Nephron (organoid): ENCODE measurements at regions not wholly inside any gene's neighbourhood (a gene's known extent, or its start where the extent isn't known, plus 50 kb on each side); places are given as distances from the start of the nearest gene placed in this dataset.

Experiments used
- H3K27ac Mint-ChIP-seq, 3 experiments: 2 replicates each; pipeline ENCODE4 v1.8.0; 2020; ENCODE audit warnings: mixed read lengths in 3 of 3, mild to moderate bottlenecking in 2 of 3, moderate library complexity in 1 of 3
- H3K27me3 Mint-ChIP-seq: 2 replicates; pipeline ENCODE4 v1.8.0; 2021; ENCODE audit warnings: low read depth, mild to moderate bottlenecking, moderate library complexity, mixed read lengths
- H3K36me3 Mint-ChIP-seq: 2 replicates; pipeline ENCODE4 v1.8.0; 2020; ENCODE audit warnings: low read depth, mixed read lengths
- H3K4me1 Mint-ChIP-seq: 2 replicates; pipeline ENCODE4 v1.8.0; 2020; ENCODE audit warnings: mixed read lengths
- H3K4me3 Mint-ChIP-seq, 3 experiments: 2 replicates each; pipeline ENCODE4 v1.8.0; 2020; ENCODE audit warnings: mild to moderate bottlenecking in 3 of 3, mixed read lengths in 3 of 3, moderate library complexity in 2 of 3
- H3K9me3 Mint-ChIP-seq: 2 replicates; pipeline ENCODE4 v1.8.0; 2020; ENCODE audit warnings: mixed read lengths
- CTCF ChIP-seq, 3 experiments: fragments of 200-600 bp; sonication (generic); IDR thresholded peaks; one replicate each; pipeline ENCODE4 v1.5.0; 2021; ENCODE audit warnings: antibody characterized with exemption in 3 of 3; ENCODE audit not compliant: unreplicated experiment in 3 of 3

- Mint-ChIP-seq H3K4me1 (peaks cover 4% of the 10 kb centered on the region), H3K27ac (no peak overlapping the region), H3K27me3 (no peaks in the 10 kb centered on the region), H3K4me3 (no peak overlapping the region), H3K9me3 (no peaks in the 10 kb centered on the region), H3K36me3 (no peaks in the 10 kb centered on the region)
- no peak for TF ChIP-seq CTCF (IDR thresholded peaks at IDR 0.05; ENCODE audit: unreplicated experiment in 3 of 3)
Measured at GRCh38 chr3:18234717-18235335, 190.3 kb downstream of the SATB1 start.

GRCh38 chr3:18233987-18234716, 191.0 kb downstream of the SATB1 start:
- Mint-ChIP-seq H3K36me3 (no peaks in the 10 kb centered on the region), H3K4me1 (peaks cover 4% of the 10 kb centered on the region), H3K27me3 (no peaks in the 10 kb centered on the region), H3K9me3 (no peaks in the 10 kb centered on the region), H3K4me3 (no peak overlapping the region), H3K27ac (no peak overlapping the region)
- TF ChIP-seq CTCF (IDR thresholded peaks at IDR 0.05; ENCODE audit: unreplicated experiment in 3 of 3): no peak

GRCh38 chr3:18232317-18232716, 192.8 kb downstream of the SATB1 start:
- H3K27me3 Mint-ChIP-seq: no peaks in the 10 kb centered on the region
- TF ChIP-seq CTCF (IDR thresholded peaks at IDR 0.05; ENCODE audit: unreplicated experiment in 3 of 3): no peak
- H3K4me1 Mint-ChIP-seq: peaks cover 4% of the 10 kb centered on the region
- no peak overlapping the region for H3K27ac Mint-ChIP-seq
- no peaks in the 10 kb centered on the region for H3K36me3 Mint-ChIP-seq
- no peaks in the 10 kb centered on the region for H3K9me3 Mint-ChIP-seq
- no peak overlapping the region for H3K4me3 Mint-ChIP-seq

GRCh38 chr3:18228060-18228459, 197.1 kb downstream of the SATB1 start:
- Mint-ChIP-seq H3K9me3 (no peaks in the 10 kb centered on the region), H3K27me3 (no peaks in the 10 kb centered on the region), H3K27ac (no peak overlapping the region), H3K4me3 (no peak overlapping the region), H3K36me3 (no peaks in the 10 kb centered on the region), H3K4me1 (peaks cover under 1% of the 10 kb centered on the region)
- no peak for TF ChIP-seq CTCF (IDR thresholded peaks at IDR 0.05; ENCODE audit: unreplicated experiment in 3 of 3)

- no peak for TF ChIP-seq CTCF (IDR thresholded peaks at IDR 0.05; ENCODE audit: unreplicated experiment in 3 of 3)
- Mint-ChIP-seq H3K4me3 (no peak overlapping the region), H3K9me3 (no peaks in the 10 kb centered on the region), H3K4me1 (peaks cover 14% of the 10 kb centered on the region), H3K36me3 (no peaks in the 10 kb centered on the region), H3K27me3 (no peaks in the 10 kb centered on the region), H3K27ac (no peak overlapping the region)
Measured at GRCh38 chr3:18225709-18226108, 199.4 kb downstream of the SATB1 start.

GRCh38 chr3:18224426-18224825, 200.7 kb downstream of the SATB1 start:
- no peak overlapping the region for H3K4me3 Mint-ChIP-seq
- no peaks in the 10 kb centered on the region for H3K27me3 Mint-ChIP-seq
- H3K27ac Mint-ChIP-seq: no peak overlapping the region
- TF ChIP-seq CTCF (IDR thresholded peaks at IDR 0.05; ENCODE audit: unreplicated experiment in 3 of 3): no peak
- H3K9me3 Mint-ChIP-seq: no peaks in the 10 kb centered on the region
- no peaks in the 10 kb centered on the region for H3K36me3 Mint-ChIP-seq
- peaks cover 14% of the 10 kb centered on the region for H3K4me1 Mint-ChIP-seq
